Liver (tissue), 3 donors: ENCODE measurements at regions not wholly inside any gene's neighbourhood (a gene's known extent, or its start where the extent isn't known, plus 50 kb on each side); places are given as distances from the start of the nearest gene placed in this dataset.

ENCODE experiments used
- ATF3 ChIP-seq: IDR thresholded peaks from 2 replicates; pipeline ENCODE4 v1.6.1; 2016; ENCODE audit warnings: antibody characterized with exemption
- CTCF ChIP-seq: fragments of 150-350 bp; IDR thresholded peaks from 2 replicates; pipeline ENCODE4 v1.5.1; 2017; ENCODE audit warnings: improper control_type of control experiment, low read depth, low read length; ENCODE audit not compliant: missing input control
- GABPA ChIP-seq, 2 donors: IDR thresholded peaks in 1 of 2; conservative IDR thresholded peaks in 1 of 2; 2 replicates each; pipeline ENCODE4 v1.6.1; 2016; ENCODE audit warnings: antibody characterized with exemption in 2 of 2, mild to moderate bottlenecking in 1 of 2, moderate library complexity in 1 of 2
- MAX ChIP-seq: IDR thresholded peaks from 2 replicates; pipeline ENCODE4 v1.6.1; 2016; ENCODE audit warnings: antibody characterized with exemption
- RAD21 ChIP-seq, 2 donors: IDR thresholded peaks; 2 replicates each; pipeline ENCODE4 v1.6.1; 2016; ENCODE audit warnings: antibody characterized with exemption in 2 of 2, mild to moderate bottlenecking in 2 of 2
- REST ChIP-seq: IDR thresholded peaks from 2 replicates; pipeline ENCODE4 v1.6.1; 2016; ENCODE audit warnings: antibody characterized with exemption, mild to moderate bottlenecking
- SP1 ChIP-seq: IDR thresholded peaks from 2 replicates; pipeline ENCODE4 v1.6.1; 2018; ENCODE audit warnings: antibody characterized with exemption, mild to moderate bottlenecking
- YY1 ChIP-seq: IDR thresholded peaks from 2 replicates; pipeline ENCODE4 v1.6.1; 2016; ENCODE audit warnings: antibody characterized with exemption, mild to moderate bottlenecking
- donor health status: healthy.
- donor health status: healthy.

GRCh38 chr14:30387871-30388270 lies 171.1 kb upstream of the G2E3 start:
- TF ChIP-seq YY1: no peak
- TF ChIP-seq MAX: no peak
- TF ChIP-seq CTCF: no peak
- TF ChIP-seq ATF3: no peak
- no peak for TF ChIP-seq REST
- TF ChIP-seq GABPA (IDR thresholded peaks at IDR 0.05 in 1 of 2, conservative IDR thresholded peaks at IDR 0.05 in 1 of 2): no peak
- TF ChIP-seq SP1: no peak
- no peak for TF ChIP-seq RAD21 (IDR thresholded peaks at IDR 0.05)
